ENCODE measurements at regions not wholly inside any gene's neighbourhood (a gene's known extent, or its start where the extent isn't known, plus 50 kb on each side); places are given as distances from the start of the nearest gene placed in this dataset.

DNA sequence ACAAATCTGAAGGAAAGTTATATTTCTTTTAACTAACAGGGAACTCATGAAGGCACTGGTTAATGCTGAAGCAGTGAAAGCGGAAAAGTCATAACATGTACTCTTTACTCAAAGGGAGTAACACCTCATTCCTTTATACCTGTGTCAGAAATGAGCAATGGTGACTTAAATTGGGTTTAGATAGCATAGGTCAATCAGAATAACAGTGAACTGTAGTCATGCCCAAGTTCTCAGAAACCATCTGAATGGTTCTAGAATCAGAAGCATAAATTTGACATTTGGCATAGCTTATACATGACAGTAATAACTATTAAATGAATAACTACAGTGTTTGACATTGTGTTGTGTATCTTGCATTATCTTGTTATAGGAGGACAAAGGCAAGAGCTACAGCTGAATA is 382.0 kb downstream of the NUF2 start:
- Histone ChIP-seq H2AFZ (ENCODE audit: low read length) (no peak overlapping the region), H3K14ac (ENCODE audit: insufficient read depth, low read length) (no peak overlapping the region), H2BK15ac (ENCODE audit: low read depth, low read length) (no peak overlapping the region), H3K4me1 (ENCODE audit: insufficient read depth, low read length) (no peaks in the 10 kb centered on the region), H3K23me2 (ENCODE audit: insufficient read length, low read depth, low read length, poor library complexity, severe bottlenecking) (no peaks in the 10 kb centered on the region), H4K5ac (ENCODE audit: insufficient read length, low read depth, low read length) (no peak overlapping the region), H3K79me2 (ENCODE audit: insufficient read depth, low read length) (no peaks in the 10 kb centered on the region), H3K56ac (ENCODE audit: insufficient read length, low read depth, low read length) (no peak overlapping the region), H3T11ph (ENCODE audit: low read length) (no peak overlapping the region), H2BK12ac (ENCODE audit: insufficient read length, low read depth, low read length) (no peak overlapping the region), H2BK5ac (ENCODE audit: insufficient read length, low read length) (no peak overlapping the region), H3K9me3 (ENCODE audit: control insufficient read depth, low read depth, low read length) (no peaks in the 10 kb centered on the region), H4K91ac (ENCODE audit: insufficient read length, low read depth, low read length) (no peak overlapping the region), H3K27ac (ENCODE audit: insufficient read length, low read depth, low read length) (no peak overlapping the region), H3K23ac (ENCODE audit: insufficient read length, low read depth, low read length) (no peak overlapping the region), H3K4ac (ENCODE audit: low read depth, low read length) (no peak overlapping the region), H3K4me2 (ENCODE audit: insufficient read depth, insufficient read length, low read length) (no peak overlapping the region), H2BK120ac (ENCODE audit: low read depth, low read length, poor library complexity, severe bottlenecking) (no peak overlapping the region), H3K27me3 (ENCODE audit: insufficient read depth, low read length) (no peaks in the 10 kb centered on the region), H3K18ac (ENCODE audit: insufficient read length, low read depth, low read length) (no peak overlapping the region), H4K20me1 (ENCODE audit: control insufficient read depth, insufficient read depth, insufficient read length) (no peaks in the 10 kb centered on the region), H3K79me1 (ENCODE audit: insufficient read depth, low read depth, low read length, poor library complexity, severe bottlenecking) (no peaks in the 10 kb centered on the region), H2BK20ac (ENCODE audit: low read depth, low read length, poor library complexity, severe bottlenecking) (no peak overlapping the region), H4K8ac (replicated peaks; ENCODE audit: insufficient read length, low read depth, low read length) (no peak overlapping the region), H3K9ac (ENCODE audit: extremely low read depth, insufficient read length, low read length) (no peak overlapping the region), H2AK5ac (ENCODE audit: insufficient read length, low read length) (no peak overlapping the region)
- Mint-ChIP-seq H3K36me3 (ENCODE audit: insufficient read depth in 1 of 3, low read depth in 3 of 3) (0 out of 7 replicates have a peak, but pooled peaks cover 0 to 3% (median 0%) of the 10 kb centered on the region in 3 experiments), H3K4me3 (no peak overlapping the region), H3K9me3 (no peaks in the 10 kb centered on the region; a peak in 1 of 5 replicates), H3K27ac (no peak overlapping the region), H3K4me1 (no peaks in the 10 kb centered on the region), H3K27me3 (ENCODE audit: low read depth) (no peaks in the 10 kb centered on the region)
- WGBS (ENCODE audit: extremely low coverage, insufficient read length, low lambda C conversion rate), result no CpG with 5 or more reads among the region's 1 CpG
- DNase-seq, result no peak
- TF ChIP-seq, protein P1, sequence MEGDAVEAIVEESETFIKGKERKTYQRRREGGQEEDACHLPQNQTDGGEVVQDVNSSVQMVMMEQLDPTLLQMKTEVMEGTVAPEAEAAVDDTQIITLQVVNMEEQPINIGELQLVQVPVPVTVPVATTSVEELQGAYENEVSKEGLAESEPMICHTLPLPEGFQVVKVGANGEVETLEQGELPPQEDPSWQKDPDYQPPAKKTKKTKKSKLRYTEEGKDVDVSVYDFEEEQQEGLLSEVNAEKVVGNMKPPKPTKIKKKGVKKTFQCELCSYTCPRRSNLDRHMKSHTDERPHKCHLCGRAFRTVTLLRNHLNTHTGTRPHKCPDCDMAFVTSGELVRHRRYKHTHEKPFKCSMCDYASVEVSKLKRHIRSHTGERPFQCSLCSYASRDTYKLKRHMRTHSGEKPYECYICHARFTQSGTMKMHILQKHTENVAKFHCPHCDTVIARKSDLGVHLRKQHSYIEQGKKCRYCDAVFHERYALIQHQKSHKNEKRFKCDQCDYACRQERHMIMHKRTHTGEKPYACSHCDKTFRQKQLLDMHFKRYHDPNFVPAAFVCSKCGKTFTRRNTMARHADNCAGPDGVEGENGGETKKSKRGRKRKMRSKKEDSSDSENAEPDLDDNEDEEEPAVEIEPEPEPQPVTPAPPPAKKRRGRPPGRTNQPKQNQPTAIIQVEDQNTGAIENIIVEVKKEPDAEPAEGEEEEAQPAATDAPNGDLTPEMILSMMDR (conservative IDR thresholded peaks at IDR 0.05), result no peak
